Fibroblast of lung (primary cell): ENCODE measurements at regions not wholly inside any gene's neighbourhood (a gene's known extent, or its start where the extent isn't known, plus 50 kb on each side); places are given as distances from the start of the nearest gene placed in this dataset.

Experiments used
- DNase-seq, 2 donors: peaks; one replicate each; pipeline versions ENCODE4 v3.0.0 to v3.0.0-alpha.2; 2010; ENCODE audit warnings: low read depth in 2 of 2
- H2AFZ ChIP-seq: 2 replicates; pipeline ENCODE4 v1.5.1; 2012; ENCODE audit warnings: low read length, control low read depth, inconsistent platforms
- H3K27ac ChIP-seq: 2 replicates; pipeline ENCODE4 v1.5.1; 2011; ENCODE audit warnings: low read length, control low read depth; ENCODE audit not compliant: insufficient read depth
- H3K27me3 ChIP-seq: 2 replicates; pipeline ENCODE4 v1.5.1; 2011; ENCODE audit warnings: mild to moderate bottlenecking, low read length; ENCODE audit not compliant: control insufficient read depth, insufficient read depth
- H3K36me3 ChIP-seq: 2 replicates; pipeline ENCODE4 v1.5.1; 2011; ENCODE audit warnings: low read length; ENCODE audit not compliant: control insufficient read depth, insufficient read depth
- H3K4me1 ChIP-seq: 2 replicates; pipeline ENCODE4 v1.5.1; 2011; ENCODE audit warnings: low read length; ENCODE audit not compliant: control insufficient read depth, insufficient read depth; ENCODE audit errors: extremely low read depth
- H3K4me2 ChIP-seq: 2 replicates; pipeline ENCODE4 v1.5.1; 2011; ENCODE audit warnings: low read length, control low read depth; ENCODE audit not compliant: insufficient read depth; ENCODE audit errors: extremely low read depth
- H3K4me3 ChIP-seq, 4 experiments: fragments of 200-600 bp in 1 of 4; sonication (generic) in 1 of 4; replicated peaks in 1 of 4; 2 replicates each; pipeline ENCODE4 v1.5.1; 2011 to 2016; ENCODE audit warnings: low read length in 4 of 4, low read depth in 3 of 4, mild to moderate bottlenecking in 3 of 4, control low read depth in 2 of 4, inconsistent platforms in 1 of 4, mixed read lengths in 1 of 4; ENCODE audit not compliant: insufficient read depth in 1 of 4; ENCODE audit errors: control extremely low read depth in 1 of 4
- H3K79me2 ChIP-seq: 2 replicates; pipeline ENCODE4 v1.5.1; 2012; ENCODE audit warnings: mild to moderate bottlenecking, low read length, inconsistent platforms; ENCODE audit not compliant: control insufficient read depth, insufficient read depth
- H3K9ac ChIP-seq: 2 replicates; pipeline ENCODE4 v1.5.1; 2011; ENCODE audit warnings: mild to moderate bottlenecking, low read length, control low read depth; ENCODE audit not compliant: insufficient read depth
- H3K9me3 ChIP-seq: 2 replicates; pipeline ENCODE4 v1.5.1; 2012; ENCODE audit warnings: low read depth, low read length; ENCODE audit not compliant: control insufficient read depth, insufficient read depth
- H4K20me1 ChIP-seq: 2 replicates; pipeline ENCODE4 v1.5.1; 2011; ENCODE audit warnings: low read length; ENCODE audit not compliant: control insufficient read depth, insufficient read depth; ENCODE audit errors: extremely low read depth
- EZH2 ChIP-seq: IDR thresholded peaks from 2 replicates; pipeline ENCODE4 v1.5.1; 2012; ENCODE audit warnings: low read length, control low read depth, mild to moderate bottlenecking; ENCODE audit errors: missing control alignments
- TF ChIP-seq, protein P1 (sequence below), 2 donors: IDR thresholded peaks in 1 of 2; conservative IDR thresholded peaks in 1 of 2; 1 replicate in 1 of 2; 2 replicates in 1 of 2; pipeline ENCODE4 v1.5.1; 2011 to 2012; ENCODE audit warnings: low read length in 2 of 2, control low read depth in 1 of 2, inconsistent platforms in 1 of 2, low read depth in 1 of 2, mild to moderate bottlenecking in 1 of 2

GRCh38 chr15:93866476-93866875, 364.9 kb upstream of the MCTP2 start:
- Histone ChIP-seq H2AFZ (no peak overlapping the region), H3K36me3 (no peaks in the 10 kb centered on the region), H3K4me1 (no peaks in the 10 kb centered on the region), H3K27ac (no peak overlapping the region), H3K27me3 (no peaks in the 10 kb centered on the region), H3K4me3 (no peak overlapping the region), H3K9me3 (no peaks in the 10 kb centered on the region), H3K4me2 (no peak overlapping the region), H3K9ac (no peak overlapping the region), H3K79me2 (no peaks in the 10 kb centered on the region), H4K20me1 (no peaks in the 10 kb centered on the region)
- TF ChIP-seq, protein P1, sequence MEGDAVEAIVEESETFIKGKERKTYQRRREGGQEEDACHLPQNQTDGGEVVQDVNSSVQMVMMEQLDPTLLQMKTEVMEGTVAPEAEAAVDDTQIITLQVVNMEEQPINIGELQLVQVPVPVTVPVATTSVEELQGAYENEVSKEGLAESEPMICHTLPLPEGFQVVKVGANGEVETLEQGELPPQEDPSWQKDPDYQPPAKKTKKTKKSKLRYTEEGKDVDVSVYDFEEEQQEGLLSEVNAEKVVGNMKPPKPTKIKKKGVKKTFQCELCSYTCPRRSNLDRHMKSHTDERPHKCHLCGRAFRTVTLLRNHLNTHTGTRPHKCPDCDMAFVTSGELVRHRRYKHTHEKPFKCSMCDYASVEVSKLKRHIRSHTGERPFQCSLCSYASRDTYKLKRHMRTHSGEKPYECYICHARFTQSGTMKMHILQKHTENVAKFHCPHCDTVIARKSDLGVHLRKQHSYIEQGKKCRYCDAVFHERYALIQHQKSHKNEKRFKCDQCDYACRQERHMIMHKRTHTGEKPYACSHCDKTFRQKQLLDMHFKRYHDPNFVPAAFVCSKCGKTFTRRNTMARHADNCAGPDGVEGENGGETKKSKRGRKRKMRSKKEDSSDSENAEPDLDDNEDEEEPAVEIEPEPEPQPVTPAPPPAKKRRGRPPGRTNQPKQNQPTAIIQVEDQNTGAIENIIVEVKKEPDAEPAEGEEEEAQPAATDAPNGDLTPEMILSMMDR (conservative IDR thresholded peaks at IDR 0.05 in 1 of 2, IDR thresholded peaks at IDR 0.05 in 1 of 2; ENCODE audit: low read depth in 1 of 2, low read length in 2 of 2), result no peak
- no peak for TF ChIP-seq EZH2
- DNase-seq, result no peak

GRCh38 chr15:93865586-93865985, 365.8 kb upstream of the MCTP2 start:
- Histone ChIP-seq H3K4me3 (no peak overlapping the region), H3K9ac (no peak overlapping the region), H4K20me1 (no peaks in the 10 kb centered on the region), H3K4me1 (no peaks in the 10 kb centered on the region), H3K36me3 (no peaks in the 10 kb centered on the region), H3K4me2 (no peak overlapping the region), H3K9me3 (no peaks in the 10 kb centered on the region), H2AFZ (no peak overlapping the region), H3K27ac (no peak overlapping the region), H3K27me3 (no peaks in the 10 kb centered on the region), H3K79me2 (no peaks in the 10 kb centered on the region)
- no peak for DNase-seq
- no peak for TF ChIP-seq EZH2
- TF ChIP-seq, protein P1 (conservative IDR thresholded peaks at IDR 0.05 in 1 of 2, IDR thresholded peaks at IDR 0.05 in 1 of 2; ENCODE audit: low read depth in 1 of 2, low read length in 2 of 2), result no peak

GRCh38 chr15:93862791-93863190, 368.6 kb upstream of the MCTP2 start:
- Histone ChIP-seq H3K27me3 (no peaks in the 10 kb centered on the region), H3K9ac (no peak overlapping the region), H3K4me1 (no peaks in the 10 kb centered on the region), H3K27ac (no peak overlapping the region), H3K36me3 (no peaks in the 10 kb centered on the region), H3K4me2 (no peak overlapping the region), H3K4me3 (no peak overlapping the region), H3K9me3 (no peaks in the 10 kb centered on the region), H3K79me2 (no peaks in the 10 kb centered on the region), H4K20me1 (no peaks in the 10 kb centered on the region), H2AFZ (no peak overlapping the region)
- no peak for DNase-seq
- TF ChIP-seq EZH2, result no peak
- TF ChIP-seq, protein P1 (conservative IDR thresholded peaks at IDR 0.05 in 1 of 2, IDR thresholded peaks at IDR 0.05 in 1 of 2; ENCODE audit: low read depth in 1 of 2, low read length in 2 of 2), result no peak
